ENCODE measurements at regions not wholly inside any gene's neighbourhood (a gene's known extent, or its start where the extent isn't known, plus 50 kb on each side); places are given as distances from the start of the nearest gene placed in this dataset.

DNA sequence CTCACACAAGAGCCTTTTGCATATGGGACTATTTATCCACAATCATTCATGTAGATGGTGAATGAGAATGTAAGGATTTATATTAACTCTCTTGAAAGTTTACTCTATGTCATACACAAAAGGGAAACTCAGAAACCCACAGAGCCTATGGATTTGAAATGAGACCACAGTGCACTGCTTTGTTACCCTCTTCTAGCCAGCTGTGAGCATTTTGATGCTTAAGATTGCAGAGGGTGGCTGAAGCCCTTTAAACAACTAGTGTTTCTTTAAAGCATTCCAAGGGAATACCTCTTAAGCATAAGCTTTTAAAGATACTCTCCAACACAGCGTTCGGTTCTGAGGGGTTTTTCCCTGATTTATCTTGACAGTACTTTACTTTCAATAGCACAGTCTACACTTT, 113.9 kb downstream of the NKX6-1 start:
- TF ChIP-seq, protein P1, sequence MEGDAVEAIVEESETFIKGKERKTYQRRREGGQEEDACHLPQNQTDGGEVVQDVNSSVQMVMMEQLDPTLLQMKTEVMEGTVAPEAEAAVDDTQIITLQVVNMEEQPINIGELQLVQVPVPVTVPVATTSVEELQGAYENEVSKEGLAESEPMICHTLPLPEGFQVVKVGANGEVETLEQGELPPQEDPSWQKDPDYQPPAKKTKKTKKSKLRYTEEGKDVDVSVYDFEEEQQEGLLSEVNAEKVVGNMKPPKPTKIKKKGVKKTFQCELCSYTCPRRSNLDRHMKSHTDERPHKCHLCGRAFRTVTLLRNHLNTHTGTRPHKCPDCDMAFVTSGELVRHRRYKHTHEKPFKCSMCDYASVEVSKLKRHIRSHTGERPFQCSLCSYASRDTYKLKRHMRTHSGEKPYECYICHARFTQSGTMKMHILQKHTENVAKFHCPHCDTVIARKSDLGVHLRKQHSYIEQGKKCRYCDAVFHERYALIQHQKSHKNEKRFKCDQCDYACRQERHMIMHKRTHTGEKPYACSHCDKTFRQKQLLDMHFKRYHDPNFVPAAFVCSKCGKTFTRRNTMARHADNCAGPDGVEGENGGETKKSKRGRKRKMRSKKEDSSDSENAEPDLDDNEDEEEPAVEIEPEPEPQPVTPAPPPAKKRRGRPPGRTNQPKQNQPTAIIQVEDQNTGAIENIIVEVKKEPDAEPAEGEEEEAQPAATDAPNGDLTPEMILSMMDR (IDR thresholded peaks at IDR 0.05) = no peak
- TF ChIP-seq POLR2A (IDR thresholded peaks at IDR 0.05) (no peak), POLR2AphosphoS5 (IDR thresholded peaks at IDR 0.05) (no peak), EP300 (IDR thresholded peaks at IDR 0.05) (no peak)
